ENCODE measurements at regions not wholly inside any gene's neighbourhood (a gene's known extent, or its start where the extent isn't known, plus 50 kb on each side); places are given as distances from the start of the nearest gene placed in this dataset.
"Not testable (repeated sequence)": the region's sequence is repeated elsewhere in the genome, so short reads cannot be mapped to it uniquely, and the experiment has no call there.

DNA sequence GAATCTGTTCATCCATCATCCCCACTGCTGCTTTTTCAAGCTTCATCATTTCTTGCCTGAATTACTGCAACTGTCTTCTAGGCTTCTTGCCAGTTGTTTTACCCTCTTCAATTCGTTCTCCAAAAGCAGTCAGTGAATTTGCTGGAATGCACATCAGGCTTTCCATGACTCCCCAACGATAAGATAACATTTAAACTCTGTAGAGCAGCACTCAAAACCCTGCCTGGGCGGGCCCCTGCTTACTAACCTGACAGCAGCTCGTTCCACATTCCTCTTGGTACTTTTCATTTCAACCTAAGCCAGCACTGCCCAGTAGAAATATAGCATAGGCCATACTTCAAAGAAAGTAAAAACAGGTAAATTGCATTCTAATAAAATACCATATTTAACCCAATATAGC is 342.9 kb downstream of the SUCLG1 start:
- DNase-seq (ENCODE audit: low spot score): no peak
- H3K4me2 ChIP-seq: no peak overlapping the region
- H3K4me1 ChIP-seq (ENCODE audit: insufficient read depth): no peaks in the 10 kb centered on the region
- H3K9me2 ChIP-seq (replicated peaks; ENCODE audit: insufficient read depth): no peaks in the 10 kb centered on the region
- H3K9me3 ChIP-seq (ENCODE audit: low read depth): no peaks in the 10 kb centered on the region
- H3K27ac ChIP-seq: no peak overlapping the region
- no peaks in the 10 kb centered on the region for H4K20me1 ChIP-seq (ENCODE audit: insufficient read depth, poor library complexity, severe bottlenecking)
- TF ChIP-seq EZH2phosphoT487 (IDR thresholded peaks at IDR 0.05; ENCODE audit: low read depth, severe bottlenecking, unreplicated experiment) (no peak), EZH2 (IDR thresholded peaks at IDR 0.05; ENCODE audit: borderline replicate concordance) (no peak)
- TF ChIP-seq, protein P1, sequence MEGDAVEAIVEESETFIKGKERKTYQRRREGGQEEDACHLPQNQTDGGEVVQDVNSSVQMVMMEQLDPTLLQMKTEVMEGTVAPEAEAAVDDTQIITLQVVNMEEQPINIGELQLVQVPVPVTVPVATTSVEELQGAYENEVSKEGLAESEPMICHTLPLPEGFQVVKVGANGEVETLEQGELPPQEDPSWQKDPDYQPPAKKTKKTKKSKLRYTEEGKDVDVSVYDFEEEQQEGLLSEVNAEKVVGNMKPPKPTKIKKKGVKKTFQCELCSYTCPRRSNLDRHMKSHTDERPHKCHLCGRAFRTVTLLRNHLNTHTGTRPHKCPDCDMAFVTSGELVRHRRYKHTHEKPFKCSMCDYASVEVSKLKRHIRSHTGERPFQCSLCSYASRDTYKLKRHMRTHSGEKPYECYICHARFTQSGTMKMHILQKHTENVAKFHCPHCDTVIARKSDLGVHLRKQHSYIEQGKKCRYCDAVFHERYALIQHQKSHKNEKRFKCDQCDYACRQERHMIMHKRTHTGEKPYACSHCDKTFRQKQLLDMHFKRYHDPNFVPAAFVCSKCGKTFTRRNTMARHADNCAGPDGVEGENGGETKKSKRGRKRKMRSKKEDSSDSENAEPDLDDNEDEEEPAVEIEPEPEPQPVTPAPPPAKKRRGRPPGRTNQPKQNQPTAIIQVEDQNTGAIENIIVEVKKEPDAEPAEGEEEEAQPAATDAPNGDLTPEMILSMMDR (IDR thresholded peaks at IDR 0.05; ENCODE audit: poor library complexity): no peak
- no peaks in the 10 kb centered on the region for H3K36me3 ChIP-seq (replicated peaks; ENCODE audit: insufficient read depth, low read depth)
- 66% methylated on average over 4 of the region's 4 CpGs for WGBS (ENCODE audit: low lambda C conversion rate, missing lambda C conversion rate)
- H2AFZ ChIP-seq: no peak overlapping the region
- H3K27me3 ChIP-seq: no peaks in the 10 kb centered on the region
- no peaks in the 10 kb centered on the region for H3K79me2 ChIP-seq
- no peak overlapping the region for H3K4me3 ChIP-seq

GRCh38 chr2:84115173-84115857 is 343.8 kb downstream of the SUCLG1 start:
- WGBS (ENCODE audit: low lambda C conversion rate, missing lambda C conversion rate): 44% methylated on average over 2 of the region's 2 CpGs
- Histone ChIP-seq H3K36me3 (replicated peaks; ENCODE audit: insufficient read depth, low read depth) (no peaks in the 10 kb centered on the region), H3K4me3 (no peak overlapping the region), H3K27ac (no peak overlapping the region), H2AFZ (no peak overlapping the region), H3K9me3 (ENCODE audit: low read depth) (no peaks in the 10 kb centered on the region), H3K27me3 (no peaks in the 10 kb centered on the region), H3K4me2 (no peak overlapping the region), H3K9me2 (replicated peaks; ENCODE audit: insufficient read depth) (no peaks in the 10 kb centered on the region), H3K4me1 (ENCODE audit: insufficient read depth) (no peaks in the 10 kb centered on the region), H4K20me1 (ENCODE audit: insufficient read depth, poor library complexity, severe bottlenecking) (no peaks in the 10 kb centered on the region), H3K79me2 (no peaks in the 10 kb centered on the region)
- TF ChIP-seq EZH2phosphoT487 (IDR thresholded peaks at IDR 0.05; ENCODE audit: low read depth, severe bottlenecking, unreplicated experiment) (no peak), EZH2 (IDR thresholded peaks at IDR 0.05; ENCODE audit: borderline replicate concordance) (no peak)
- TF ChIP-seq, protein P1 (IDR thresholded peaks at IDR 0.05; ENCODE audit: poor library complexity): no peak
- no peak for DNase-seq (ENCODE audit: low spot score)

- not testable (repeated sequence) for H3K27ac ChIP-seq; H3K36me3 ChIP-seq (replicated peaks; ENCODE audit: insufficient read depth, low read depth); H3K4me1 ChIP-seq (ENCODE audit: insufficient read depth); H3K4me2 ChIP-seq; H3K9me2 ChIP-seq (replicated peaks; ENCODE audit: insufficient read depth); H3K9me3 ChIP-seq (ENCODE audit: low read depth); H3K79me2 ChIP-seq; H4K20me1 ChIP-seq (ENCODE audit: insufficient read depth, poor library complexity, severe bottlenecking); H3K4me3 ChIP-seq; DNase-seq (ENCODE audit: low spot score); H3K27me3 ChIP-seq; H2AFZ ChIP-seq
- 96% methylated on average over 15 of the region's 15 CpGs for WGBS (ENCODE audit: low lambda C conversion rate, missing lambda C conversion rate)
These were observed 355.1 kb downstream of the SUCLG1 start for GRCh38 chr2:84103816-84104527.

DNA sequence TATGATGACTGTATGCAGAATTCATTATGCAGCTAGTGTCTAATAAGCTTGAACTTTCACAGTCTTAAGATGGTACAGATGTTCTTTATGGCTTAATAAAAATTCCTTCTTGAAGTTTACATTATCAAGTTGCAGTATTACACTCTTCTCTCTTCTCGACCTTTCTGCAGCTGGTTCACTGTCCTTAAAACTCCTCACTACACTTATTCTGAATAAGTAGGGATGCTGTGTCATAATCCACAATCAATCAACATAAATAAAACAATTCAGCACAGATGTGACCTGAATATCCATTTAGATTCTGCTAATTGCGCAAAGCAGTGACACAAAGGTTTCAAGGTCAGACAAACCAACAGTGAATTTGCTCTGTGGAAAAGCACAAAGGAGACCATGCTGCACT is 356.8 kb downstream of the SUCLG1 start:
- Histone ChIP-seq H3K4me1 (ENCODE audit: insufficient read depth) (no peaks in the 10 kb centered on the region), H2AFZ (no peak overlapping the region), H3K4me3 (no peak overlapping the region), H3K27ac (no peak overlapping the region), H3K27me3 (no peaks in the 10 kb centered on the region), H3K9me3 (ENCODE audit: low read depth) (no peaks in the 10 kb centered on the region), H3K4me2 (no peak overlapping the region), H4K20me1 (ENCODE audit: insufficient read depth, poor library complexity, severe bottlenecking) (no peaks in the 10 kb centered on the region), H3K36me3 (replicated peaks; ENCODE audit: insufficient read depth, low read depth) (no peaks in the 10 kb centered on the region), H3K9me2 (replicated peaks; ENCODE audit: insufficient read depth) (no peaks in the 10 kb centered on the region), H3K79me2 (no peaks in the 10 kb centered on the region)
- no peak for DNase-seq (ENCODE audit: low spot score)
- no peak for TF ChIP-seq EZH2phosphoT487 (IDR thresholded peaks at IDR 0.05; ENCODE audit: low read depth, severe bottlenecking, unreplicated experiment)
- no peak for TF ChIP-seq EZH2 (IDR thresholded peaks at IDR 0.05; ENCODE audit: borderline replicate concordance)
- TF ChIP-seq, protein P1 (IDR thresholded peaks at IDR 0.05; ENCODE audit: poor library complexity): no peak
- 83% methylated on average over 2 of the region's 2 CpGs for WGBS (ENCODE audit: low lambda C conversion rate, missing lambda C conversion rate)
